GM23248 (cell line): ENCODE measurements at regions not wholly inside any gene's neighbourhood (a gene's known extent, or its start where the extent isn't known, plus 50 kb on each side); places are given as distances from the start of the nearest gene placed in this dataset.

Source experiments
- DNase-seq: peaks from one replicate; pipeline ENCODE4 v3.0.0-alpha.2; 2015
- H2AFZ ChIP-seq: fragments of 200-600 bp; sonication (generic); 2 replicates; pipeline ENCODE4 v1.6.1; 2016; ENCODE audit warnings: antibody characterized with exemption
- H3F3A ChIP-seq: fragments of 200-600 bp; sonication (generic); 2 replicates; pipeline ENCODE4 v1.6.1; 2016; ENCODE audit warnings: mild to moderate bottlenecking, antibody characterized with exemption, mixed run types; ENCODE audit not compliant: insufficient read depth
- H3K27ac ChIP-seq: fragments of 200-600 bp; sonication (generic); 2 replicates; pipeline ENCODE4 v1.5.1; 2016; ENCODE audit warnings: mild to moderate bottlenecking
- H3K27me3 ChIP-seq: fragments of 200-600 bp; sonication (generic); replicated peaks from 2 replicates; pipeline ENCODE4 v1.6.1; 2016; ENCODE audit warnings: mild to moderate bottlenecking; ENCODE audit not compliant: insufficient read depth
- H3K36me3 ChIP-seq: fragments of 200-600 bp; sonication (generic); 2 replicates; pipeline ENCODE4 v1.6.1; 2016; ENCODE audit warnings: low read depth, mild to moderate bottlenecking
- H3K4me1 ChIP-seq: fragments of 200-600 bp; sonication (generic); 2 replicates; pipeline ENCODE4 v1.6.1; 2016; ENCODE audit warnings: mild to moderate bottlenecking; ENCODE audit not compliant: insufficient read depth
- H3K4me2 ChIP-seq: fragments of 200-600 bp; sonication (generic); one replicate; pipeline ENCODE4 v1.6.1; 2016; ENCODE audit warnings: mild to moderate bottlenecking; ENCODE audit not compliant: unreplicated experiment
- H3K4me3 ChIP-seq: fragments of 200-600 bp; sonication (generic); 2 replicates; pipeline ENCODE4 v1.5.1; 2016; ENCODE audit warnings: mild to moderate bottlenecking
- H3K79me2 ChIP-seq: fragments of 200-600 bp; sonication (generic); 2 replicates; pipeline ENCODE4 v1.6.1; 2016; ENCODE audit warnings: mild to moderate bottlenecking; ENCODE audit not compliant: insufficient read depth
- H3K9ac ChIP-seq: fragments of 200-600 bp; sonication (generic); 2 replicates; pipeline ENCODE4 v1.6.1; 2016; ENCODE audit warnings: mild to moderate bottlenecking
- H3K9me2 ChIP-seq: fragments of 200-600 bp; sonication (generic); 2 replicates; pipeline ENCODE4 v1.6.1; 2016; ENCODE audit warnings: mixed run types, mild to moderate bottlenecking, moderate library complexity; ENCODE audit not compliant: insufficient read depth
- H3K9me3 ChIP-seq: fragments of 200-600 bp; sonication (generic); one replicate; pipeline ENCODE4 v1.6.1; 2017; ENCODE audit warnings: low read depth
- H4K20me1 ChIP-seq: fragments of 200-600 bp; sonication (generic); 2 replicates; pipeline ENCODE4 v1.6.0; 2016; ENCODE audit not compliant: insufficient read depth
- EZH2 ChIP-seq: fragments of 200-600 bp; sonication (generic); IDR thresholded peaks from 2 replicates; pipeline ENCODE4 v1.6.1; 2018; ENCODE audit warnings: antibody characterized with exemption, mild to moderate bottlenecking; ENCODE audit not compliant: insufficient read depth, poor library complexity, severe bottlenecking
- EZH2phosphoT487 ChIP-seq: fragments of 200-600 bp; sonication (generic); IDR thresholded peaks from 2 replicates; pipeline ENCODE4 v1.6.1; 2018; ENCODE audit warnings: antibody characterized with exemption, moderate library complexity, mild to moderate bottlenecking, low read depth; ENCODE audit not compliant: insufficient read depth
- WGBS, 2 experiments: methylation state at CpG; one replicate each; pipeline ENCODE4 v1.1.6; 2015 to 2017; ENCODE audit warnings: low lambda C conversion rate in 2 of 2, low coverage in 1 of 2; ENCODE audit errors: missing lambda C conversion rate in 2 of 2; 5-methylcytosine and 5-hydroxymethylcytosine counted together
- in situ Hi-C: fragments of 300-500 bp; cut with MboI; formaldehyde crosslinking; loops from 2 replicates; pipeline ENCODE4 v1.15.0; 2020

GRCh38 chr3:110902453-110903085 lies 169.0 kb upstream of the NECTIN3 start:
- WGBS, 2 experiments, result 85 to 91% methylated on average over 9 of the region's 9 CpGs
- H2AFZ ChIP-seq, result no peak overlapping the region
- no peak overlapping the region for H3K4me3 ChIP-seq

GRCh38 chr3:110903771-110904519 lies 167.7 kb upstream of the NECTIN3 start:
- no peak overlapping the region for H3K27ac ChIP-seq
- H3K4me3 ChIP-seq, result no peak overlapping the region
- no peaks in the 10 kb centered on the region for H3K9me3 ChIP-seq
- no peaks in the 10 kb centered on the region for H3K9me2 ChIP-seq
- TF ChIP-seq EZH2 (no peak), EZH2phosphoT487 (no peak)
- no peaks in the 10 kb centered on the region for H3K36me3 ChIP-seq
- H3K9ac ChIP-seq, result no peak overlapping the region
- no peak overlapping the region for H2AFZ ChIP-seq
- no peaks in the 10 kb centered on the region for H4K20me1 ChIP-seq
- no peak for DNase-seq
- in situ Hi-C loops, result no loop called here
- WGBS, 2 experiments, result 52 to 60% methylated on average over 4 of the region's 4 CpGs
- H3K4me2 ChIP-seq, result no peak overlapping the region
- H3K4me1 ChIP-seq, result peaks cover 4% of the 10 kb centered on the region; the same call in 1 of the 2 replicates
- H3F3A ChIP-seq, result no peaks in the 10 kb centered on the region
- no peaks in the 10 kb centered on the region for H3K27me3 ChIP-seq
- no peaks in the 10 kb centered on the region for H3K79me2 ChIP-seq

More at GRCh38 chr3:110902453-110903085, 169.0 kb upstream of the NECTIN3 start:
- no peaks in the 10 kb centered on the region for H3F3A ChIP-seq
- in situ Hi-C loops, result no loop called here
- no peaks in the 10 kb centered on the region for H3K9me3 ChIP-seq
- TF ChIP-seq EZH2phosphoT487 (no peak), EZH2 (no peak)
- H3K4me1 ChIP-seq, result peaks cover 4% of the 10 kb centered on the region; the same call in 1 of the 2 replicates
- no peak overlapping the region for H3K4me2 ChIP-seq
- H3K27me3 ChIP-seq, result no peaks in the 10 kb centered on the region
- H3K9me2 ChIP-seq, result no peaks in the 10 kb centered on the region
- H3K36me3 ChIP-seq, result no peaks in the 10 kb centered on the region
- DNase-seq, result no peak
- no peak overlapping the region for H3K9ac ChIP-seq
- no peak overlapping the region for H3K27ac ChIP-seq
- H4K20me1 ChIP-seq, result no peaks in the 10 kb centered on the region
- no peaks in the 10 kb centered on the region for H3K79me2 ChIP-seq

GRCh38 chr3:110904520-110904890 lies 167.1 kb upstream of the NECTIN3 start:
- Histone ChIP-seq H3K36me3 (no peaks in the 10 kb centered on the region), H3K4me2 (no peak overlapping the region), H3K27ac (no peak overlapping the region), H3F3A (no peaks in the 10 kb centered on the region), H3K9me2 (no peaks in the 10 kb centered on the region), H3K27me3 (no peaks in the 10 kb centered on the region), H2AFZ (no peak overlapping the region), H4K20me1 (no peaks in the 10 kb centered on the region), H3K9me3 (no peaks in the 10 kb centered on the region), H3K4me3 (no peak overlapping the region), H3K9ac (no peak overlapping the region), H3K79me2 (no peaks in the 10 kb centered on the region), H3K4me1 (peaks cover 8% of the 10 kb centered on the region; the same call in 1 of the 2 replicates)
- in situ Hi-C loops, result no loop called here
- no peak for DNase-seq
- TF ChIP-seq EZH2 (no peak), EZH2phosphoT487 (no peak)
- WGBS, 2 experiments, result 88 to 89% methylated on average over 3 of the region's 3 CpGs

GRCh38 chr3:110905121-110905520 lies 166.5 kb upstream of the NECTIN3 start:
- TF ChIP-seq EZH2phosphoT487 (no peak), EZH2 (no peak)
- Histone ChIP-seq H3K9me3 (no peaks in the 10 kb centered on the region), H3K27me3 (no peaks in the 10 kb centered on the region), H3K4me1 (peaks cover 10% of the 10 kb centered on the region; the same call in 1 of the 2 replicates), H3K79me2 (no peaks in the 10 kb centered on the region), H3K9ac (no peak overlapping the region), H3K4me3 (no peak overlapping the region), H3K9me2 (no peaks in the 10 kb centered on the region), H3K4me2 (no peak overlapping the region), H2AFZ (no peak overlapping the region), H3K27ac (no peak overlapping the region), H3K36me3 (no peaks in the 10 kb centered on the region), H3F3A (no peaks in the 10 kb centered on the region), H4K20me1 (no peaks in the 10 kb centered on the region)
- DNase-seq, result no peak
- in situ Hi-C loops, result no loop called here
- 50 to 91% methylated on average over 1 of the region's 1 CpG for WGBS, 2 experiments
